Neural cell (in vitro differentiated cells): ENCODE measurements at regions not wholly inside any gene's neighbourhood (a gene's known extent, or its start where the extent isn't known, plus 50 kb on each side); places are given as distances from the start of the nearest gene placed in this dataset.

Experiments
- CTCF ChIP-seq: fragments of 450-650 bp; IDR thresholded peaks from 2 replicates; pipeline ENCODE4 v1.5.1; 2014; ENCODE audit warnings: antibody characterized with exemption, mild to moderate bottlenecking, moderate library complexity; ENCODE audit not compliant: poor library complexity, severe bottlenecking
- EP300 ChIP-seq: fragments of 450-650 bp; conservative IDR thresholded peaks from 2 replicates; pipeline ENCODE4 v1.6.1; 2014; ENCODE audit warnings: antibody characterized with exemption, mild to moderate bottlenecking, moderate library complexity; ENCODE audit not compliant: poor library complexity, severe bottlenecking
- EZH2 ChIP-seq: fragments of 200-600, 300-800 bp; shearing (Covaris generic), sonication (generic); IDR thresholded peaks from 2 replicates; pipeline ENCODE4 v1.6.1; 2014; ENCODE audit warnings: antibody characterized with exemption, low read length, borderline replicate concordance, mild to moderate bottlenecking; ENCODE audit not compliant: insufficient read depth, poor library complexity, severe bottlenecking
- POLR2AphosphoS5 ChIP-seq: IDR thresholded peaks from 2 replicates; pipeline ENCODE4 v1.6.1; 2012
- SMC3 ChIP-seq: fragments of 450-650 bp; conservative IDR thresholded peaks from 2 replicates; pipeline ENCODE4 v1.6.1; 2014; ENCODE audit warnings: antibody characterized with exemption, mild to moderate bottlenecking, moderate library complexity; ENCODE audit not compliant: poor library complexity

GRCh38 chr4:128615197-128615596 is 194.3 kb upstream of the JADE1 start:
- TF ChIP-seq SMC3 = no peak
- no peak for TF ChIP-seq POLR2AphosphoS5
- no peak for TF ChIP-seq CTCF
- no peak for TF ChIP-seq EZH2
- TF ChIP-seq EP300 = no peak
